Heart right ventricle (tissue), 16 donors: ENCODE measurements at regions not wholly inside any gene's neighbourhood (a gene's known extent, or its start where the extent isn't known, plus 50 kb on each side); places are given as distances from the start of the nearest gene placed in this dataset.

Source experiments
- ATAC-seq, 8 donors: fragments of 200-7000 bp; cut with Tn5 transposase; one replicate each; pipeline ENCODE4 v1.9.1; 2020; ENCODE audit warnings: mild to moderate bottlenecking in 8 of 8, moderate library complexity in 8 of 8, moderate number of reproducible peaks in 1 of 8
- DNase-seq, 2 donors: peaks; one replicate each; pipeline ENCODE4 v3.0.0-alpha.2; 2020
- H3K27ac ChIP-seq, 10 donors: fragments of 200-600 bp; sonication (generic) in 2 of 10; one replicate each; pipeline versions ENCODE4 v1.5.0 to v1.8.0; 2020 to 2022; ENCODE audit warnings: mild to moderate bottlenecking in 3 of 10
- H3K27me3 ChIP-seq, 7 donors: fragments of 200-600 bp; one replicate each; pipeline ENCODE4 v1.8.0; 2021 to 2022; ENCODE audit warnings: mild to moderate bottlenecking in 2 of 7
- H3K36me3 ChIP-seq, 9 donors: fragments of 200-600 bp; sonication (generic) in 1 of 9; one replicate each; pipeline versions ENCODE4 v1.5.0 to v1.8.0; 2020 to 2022; ENCODE audit warnings: mild to moderate bottlenecking in 2 of 9
- H3K4me1 ChIP-seq, 9 donors: fragments of 200-600 bp; sonication (generic) in 1 of 9; one replicate each; pipeline versions ENCODE4 v1.5.0 to v1.8.0; 2020 to 2022; ENCODE audit warnings: mild to moderate bottlenecking in 4 of 9
- H3K4me3 ChIP-seq, 10 donors: fragments of 200-600 bp; sonication (generic) in 2 of 10; one replicate each; pipeline versions ENCODE4 v1.5.0 to v1.8.0; 2020 to 2022; ENCODE audit warnings: mild to moderate bottlenecking in 7 of 10, moderate library complexity in 2 of 10
- H3K9me3 ChIP-seq, 11 donors: fragments of 200-600 bp in 10 of 11; sonication (generic) in 2 of 11; one replicate each; pipeline versions ENCODE4 v1.5.0 to v1.8.0; 2013 to 2022; ENCODE audit warnings: mild to moderate bottlenecking in 2 of 11, control low read depth in 1 of 11, moderate library complexity in 1 of 11
- WGBS, 2 donors: extraction: QIAGEN DNeasy Blood & Tissue Kit; methylation state at CpG; one replicate each; pipeline ENCODE4 v1.1.7; 2013; ENCODE audit warnings: inconsistent platforms in 1 of 2; 5-methylcytosine and 5-hydroxymethylcytosine counted together
- intact Hi-C, 10 donors: fragments of 100-400 bp; cut with DNase I; formaldehyde crosslinking; loops; one replicate each; pipeline versions ENCODE4 v1.11.1 to v1.14.2; 2022
- TF ChIP-seq, protein P1 (sequence below), 9 donors: fragments of 200-600 bp; sonication (generic) in 2 of 9; IDR thresholded peaks; one replicate each; pipeline versions ENCODE4 v1.5.0 to v1.8.0; 2021 to 2022; ENCODE audit warnings: antibody characterized with exemption in 9 of 9, mild to moderate bottlenecking in 5 of 9, moderate library complexity in 1 of 9
- donor health status: Arrhythmogenic right ventricular cardiomyopathy.
- donor health status: ischemic (EF 13 %, LVEDD 7.1; RV severe dilation, severe dysfunction).
- donor health status: healthy with polysubstance abuse.
- donor health status: DM: no; HTN: yes; CAD: no.
- donor health status: DM: no; HTN: no; CAD: no.
- donor health status: ischemic (EF 25% LVEDD 6.9; RV normal size, moderate dysfunction).
- donor health status: ischemic (EF 25% LVEDD 5.7; RV mildly dilated, moderate dysfunction).
- donor health status: healthy.
- donor health status: DM: yes; HTN: yes; CAD: no.
- donor health status: Ischemic cardiomyopathy.
- donor health status: ischemic (EF 35%, LVEDD 5.7; RV mildly dilated, moderate dysfunction).
- donor health status: nonischemic (EF 11% LVEDD 7.7; RV severe dilation, severe dysfunction).
- donor health status: DM: yes; HTN: yes; CAD: no.
- donor health status: PGD.
- donor health status: ischemic (EF 29% LVEDD 5.4; RV normal size, mild dysfunction).
- donor health status: nonischemic (EF 23%, LVEDD 6.1; RV moderate dilation, normal function).

DNA sequence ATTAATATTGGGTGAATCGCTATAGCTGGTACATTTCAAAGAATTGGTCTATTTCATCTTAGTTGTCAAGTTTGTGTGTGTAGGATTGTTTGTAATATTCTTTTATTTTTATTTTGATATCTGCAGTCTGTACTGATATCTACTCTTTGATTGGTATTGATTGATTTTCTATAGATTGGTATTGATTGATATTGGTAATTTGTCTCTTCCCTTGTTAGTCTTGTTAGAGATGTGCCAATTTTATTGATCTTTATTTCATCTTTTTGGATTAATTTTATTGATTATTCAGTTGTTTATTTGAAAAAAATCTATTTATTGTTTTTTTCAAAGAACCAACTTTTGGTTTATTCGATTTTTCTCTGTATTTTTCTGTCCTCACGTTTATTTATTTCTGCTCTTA lies 61.4 kb downstream of the TM2D3 start:
- DNase-seq (no peak), ATAC-seq (no peak)
- Histone ChIP-seq H3K36me3 (no peaks in the 10 kb centered on the region), H3K9me3 (peaks cover 0 to 15% (median 0%) of the 10 kb centered on the region in 11 donors), H3K27ac (no peak overlapping the region), H3K27me3 (peaks cover 0 to 4% (median 0%) of the 10 kb centered on the region in 7 donors), H3K4me3 (no peak overlapping the region), H3K4me1 (no peaks in the 10 kb centered on the region)
- 68 to 81% methylated on average over 3 of the region's 3 CpGs for WGBS, 2 donors
- intact Hi-C loops = no loop called here
- TF ChIP-seq, protein P1, sequence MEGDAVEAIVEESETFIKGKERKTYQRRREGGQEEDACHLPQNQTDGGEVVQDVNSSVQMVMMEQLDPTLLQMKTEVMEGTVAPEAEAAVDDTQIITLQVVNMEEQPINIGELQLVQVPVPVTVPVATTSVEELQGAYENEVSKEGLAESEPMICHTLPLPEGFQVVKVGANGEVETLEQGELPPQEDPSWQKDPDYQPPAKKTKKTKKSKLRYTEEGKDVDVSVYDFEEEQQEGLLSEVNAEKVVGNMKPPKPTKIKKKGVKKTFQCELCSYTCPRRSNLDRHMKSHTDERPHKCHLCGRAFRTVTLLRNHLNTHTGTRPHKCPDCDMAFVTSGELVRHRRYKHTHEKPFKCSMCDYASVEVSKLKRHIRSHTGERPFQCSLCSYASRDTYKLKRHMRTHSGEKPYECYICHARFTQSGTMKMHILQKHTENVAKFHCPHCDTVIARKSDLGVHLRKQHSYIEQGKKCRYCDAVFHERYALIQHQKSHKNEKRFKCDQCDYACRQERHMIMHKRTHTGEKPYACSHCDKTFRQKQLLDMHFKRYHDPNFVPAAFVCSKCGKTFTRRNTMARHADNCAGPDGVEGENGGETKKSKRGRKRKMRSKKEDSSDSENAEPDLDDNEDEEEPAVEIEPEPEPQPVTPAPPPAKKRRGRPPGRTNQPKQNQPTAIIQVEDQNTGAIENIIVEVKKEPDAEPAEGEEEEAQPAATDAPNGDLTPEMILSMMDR (IDR thresholded peaks at IDR 0.05) = no peak

DNA sequence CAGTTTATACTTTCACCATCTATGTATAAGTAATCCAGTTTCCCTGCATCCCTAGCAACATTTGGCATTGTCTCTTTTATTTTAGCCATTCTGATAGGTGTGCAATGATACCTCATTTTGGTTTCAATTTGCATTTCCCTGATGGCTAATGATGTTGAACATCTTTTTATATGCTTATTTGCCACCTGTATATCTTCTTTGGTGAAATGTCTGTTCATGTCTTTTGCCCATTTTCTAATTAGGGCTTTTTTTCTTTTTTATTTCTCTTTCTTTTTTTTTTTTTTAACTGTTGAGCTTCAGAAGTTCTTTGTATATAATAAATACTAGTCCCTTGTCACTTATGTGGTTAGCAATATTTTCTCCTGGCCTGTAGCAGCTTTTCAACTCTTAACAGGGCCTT lies 68.9 kb downstream of the TM2D3 start:
- H3K27ac ChIP-seq = no peak overlapping the region
- DNase-seq (no peak), ATAC-seq (no peak)
- H3K4me3 ChIP-seq = no peak overlapping the region
- intact Hi-C loops = no loop called here
- H3K4me1 ChIP-seq = peaks cover 0 to 6% (median 0%) of the 10 kb centered on the region in 9 donors
- peaks cover 0 to 14% (median 0%) of the 10 kb centered on the region in 11 donors for H3K9me3 ChIP-seq
- TF ChIP-seq, protein P1 (IDR thresholded peaks at IDR 0.05) = no peak
- no peaks in the 10 kb centered on the region for H3K36me3 ChIP-seq
- peaks cover 0 to 4% (median 0%) of the 10 kb centered on the region in 7 donors for H3K27me3 ChIP-seq

DNA sequence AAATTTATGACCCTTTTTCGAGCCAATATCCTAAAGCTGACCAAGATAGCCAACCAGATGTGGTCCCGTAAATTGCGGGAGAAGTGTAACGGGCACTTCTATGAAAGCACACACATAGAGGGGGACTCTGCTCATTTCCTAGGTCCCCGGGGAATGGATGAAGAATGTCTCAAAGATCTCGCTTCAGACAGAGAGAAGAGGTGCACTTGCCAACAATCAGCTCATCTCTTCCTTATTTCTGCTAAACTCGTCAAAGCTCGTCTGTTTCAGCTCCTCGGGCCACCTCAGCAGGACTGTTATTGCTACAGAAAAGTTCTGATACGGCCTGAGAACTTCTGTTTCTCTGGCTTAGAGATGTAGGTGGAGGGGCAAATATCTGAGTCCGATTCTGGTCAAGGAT lies 71.8 kb downstream of the TM2D3 start:
- Histone ChIP-seq H3K4me1 (peaks cover 0 to 6% (median 0%) of the 10 kb centered on the region in 9 donors), H3K27ac (no peak overlapping the region), H3K4me3 (no peak overlapping the region), H3K27me3 (no peaks in the 10 kb centered on the region), H3K36me3 (no peaks in the 10 kb centered on the region), H3K9me3 (peaks cover 0 to 14% (median 0%) of the 10 kb centered on the region in 11 donors)
- TF ChIP-seq, protein P1 (IDR thresholded peaks at IDR 0.05) = no peak
- 78 to 80% methylated on average over 11 of the region's 11 CpGs for WGBS, 2 donors
- no peak for DNase-seq
- intact Hi-C loops = loop anchor here in 1 of 10 donors (2.0 kb wide), 1 partner anchor 224 kb away; no protein-coding TSS in a partner anchor
- no peak for ATAC-seq

DNA sequence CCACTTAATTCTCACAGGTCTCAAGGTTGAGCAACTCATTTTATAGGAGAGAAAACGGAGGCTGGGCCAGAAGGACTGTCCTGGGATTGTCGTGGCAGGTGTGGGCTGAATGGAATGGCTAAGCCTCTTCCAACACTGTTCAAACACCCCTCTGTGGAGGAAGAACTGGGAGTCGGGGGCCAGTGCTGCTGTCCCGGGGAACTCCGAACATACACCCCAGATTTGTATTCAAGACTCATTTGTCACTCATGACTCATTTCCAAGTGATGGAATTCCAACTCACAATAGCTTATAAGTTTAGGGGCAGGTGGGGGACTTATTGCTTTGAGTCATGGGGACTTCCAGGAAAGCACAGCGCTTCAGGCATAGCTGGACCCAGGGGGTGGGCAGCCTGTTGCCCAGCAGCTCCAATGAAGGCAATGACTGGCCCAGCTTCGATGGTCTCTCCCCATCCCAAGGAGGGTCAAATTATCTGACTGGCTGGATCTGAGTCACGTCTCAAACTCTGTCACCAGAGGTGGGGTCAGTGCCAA lies 72.5 kb downstream of the TM2D3 start:
- intact Hi-C loops = loop anchor here in 2 of 10 donors (2.0 to 5.0 kb wide), 3 partner anchors 223 to 282 kb away; partner anchors contain the start of gene SNRPA1 (in 1 of the 2)
- Histone ChIP-seq H3K27ac (no peak overlapping the region), H3K4me3 (no peak overlapping the region), H3K27me3 (no peaks in the 10 kb centered on the region), H3K9me3 (peaks cover 0 to 14% (median 0%) of the 10 kb centered on the region in 11 donors), H3K36me3 (no peaks in the 10 kb centered on the region), H3K4me1 (peaks cover 0 to 6% (median 0%) of the 10 kb centered on the region in 9 donors)
- ATAC-seq (no peak), DNase-seq (no peak)
- TF ChIP-seq, protein P1 (IDR thresholded peaks at IDR 0.05) = no peak
- 63 to 68% methylated on average over 8 of the region's 8 CpGs for WGBS, 2 donors
